Body of pancreas (tissue), 4 donors: ENCODE measurements at regions not wholly inside any gene's neighbourhood (a gene's known extent, or its start where the extent isn't known, plus 50 kb on each side); places are given as distances from the start of the nearest gene placed in this dataset.

Experiments used
- CTCF ChIP-seq, 7 experiments: fragments of 450-650 bp in 4 of 7; fragments of 200-600 bp in 3 of 7; sonication (generic) in 3 of 7; IDR thresholded peaks; one replicate each; pipeline ENCODE4 v1.5.1; 2016 to 2019; ENCODE audit warnings: antibody characterized with exemption in 7 of 7
- POLR2A ChIP-seq, 3 donors: fragments of 450-650 bp; IDR thresholded peaks; one replicate each; pipeline ENCODE4 v1.6.1; 2016; ENCODE audit warnings: antibody characterized with exemption in 3 of 3, mild to moderate bottlenecking in 2 of 3

GRCh38 chr13:30091691-30092090 lies 215.7 kb downstream of the KATNAL1 start:
- TF ChIP-seq CTCF (IDR thresholded peaks at IDR 0.05) = no peak
- TF ChIP-seq POLR2A (IDR thresholded peaks at IDR 0.05) = no peak
